Glutamatergic neuron (in vitro differentiated cells): ENCODE measurements at regions not wholly inside any gene's neighbourhood (a gene's known extent, or its start where the extent isn't known, plus 50 kb on each side); places are given as distances from the start of the nearest gene placed in this dataset.

Experiments
- DNase-seq: peaks from one replicate; pipeline ENCODE4 v3.0.0; 2022
- H3K27ac Mint-ChIP-seq: one replicate; pipeline ENCODE4 v1.8.0; 2020; ENCODE audit warnings: mild to moderate bottlenecking, mixed read lengths, inconsistent platforms; ENCODE audit not compliant: unreplicated experiment
- H3K27me3 Mint-ChIP-seq: one replicate; pipeline ENCODE4 v1.8.0; 2020; ENCODE audit warnings: mild to moderate bottlenecking, moderate library complexity, mixed read lengths, inconsistent platforms; ENCODE audit not compliant: unreplicated experiment
- H3K36me3 Mint-ChIP-seq: one replicate; pipeline ENCODE4 v1.8.0; 2020; ENCODE audit warnings: mild to moderate bottlenecking, mixed read lengths, inconsistent platforms; ENCODE audit not compliant: unreplicated experiment
- H3K4me1 Mint-ChIP-seq: one replicate; pipeline ENCODE4 v1.8.0; 2020; ENCODE audit warnings: mild to moderate bottlenecking, low read depth, mixed read lengths, inconsistent platforms; ENCODE audit not compliant: unreplicated experiment
- H3K4me3 Mint-ChIP-seq: one replicate; pipeline ENCODE4 v1.8.0; 2020; ENCODE audit warnings: mild to moderate bottlenecking, mixed read lengths, inconsistent platforms; ENCODE audit not compliant: unreplicated experiment
- H3K9me3 Mint-ChIP-seq: one replicate; pipeline ENCODE4 v1.8.0; 2020; ENCODE audit warnings: mild to moderate bottlenecking, moderate library complexity, mixed read lengths, inconsistent platforms; ENCODE audit not compliant: unreplicated experiment
- TF ChIP-seq, protein P1 (sequence below): fragments of 200-600 bp; sonication (generic); IDR thresholded peaks from one replicate; pipeline ENCODE4 v1.5.0; 2021; ENCODE audit not compliant: partially characterized antibody, unreplicated experiment

DNA sequence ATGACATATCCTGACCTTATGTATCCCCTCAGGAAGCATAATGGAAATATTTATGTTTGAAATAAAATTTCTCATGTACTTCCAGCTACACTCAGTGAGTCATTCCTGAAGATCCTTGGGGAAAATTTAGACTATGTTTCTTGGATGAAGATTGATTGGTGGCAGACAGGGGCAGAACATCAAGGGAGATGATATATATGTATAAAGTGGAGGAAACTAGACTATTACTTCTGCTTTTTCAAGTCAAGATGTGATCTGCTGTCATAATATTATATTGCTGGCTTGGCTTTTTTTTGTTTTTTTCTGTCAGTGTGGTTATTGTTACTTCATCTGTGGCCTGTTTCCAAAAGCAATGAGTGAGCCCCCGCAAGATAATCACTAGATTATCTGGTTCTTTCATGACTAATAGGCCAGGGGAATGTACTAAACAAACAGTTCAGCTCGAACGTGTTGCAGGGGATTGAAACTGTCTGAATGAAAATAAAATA is 87.2 kb upstream of the TNFSF11 start:
- Mint-ChIP-seq H3K9me3 (no peaks in the 10 kb centered on the region), H3K27ac (no peak overlapping the region), H3K36me3 (no peaks in the 10 kb centered on the region), H3K4me3 (no peak overlapping the region), H3K4me1 (no peaks in the 10 kb centered on the region), H3K27me3 (peaks cover under 1% of the 10 kb centered on the region)
- DNase-seq: no peak
- TF ChIP-seq, protein P1, sequence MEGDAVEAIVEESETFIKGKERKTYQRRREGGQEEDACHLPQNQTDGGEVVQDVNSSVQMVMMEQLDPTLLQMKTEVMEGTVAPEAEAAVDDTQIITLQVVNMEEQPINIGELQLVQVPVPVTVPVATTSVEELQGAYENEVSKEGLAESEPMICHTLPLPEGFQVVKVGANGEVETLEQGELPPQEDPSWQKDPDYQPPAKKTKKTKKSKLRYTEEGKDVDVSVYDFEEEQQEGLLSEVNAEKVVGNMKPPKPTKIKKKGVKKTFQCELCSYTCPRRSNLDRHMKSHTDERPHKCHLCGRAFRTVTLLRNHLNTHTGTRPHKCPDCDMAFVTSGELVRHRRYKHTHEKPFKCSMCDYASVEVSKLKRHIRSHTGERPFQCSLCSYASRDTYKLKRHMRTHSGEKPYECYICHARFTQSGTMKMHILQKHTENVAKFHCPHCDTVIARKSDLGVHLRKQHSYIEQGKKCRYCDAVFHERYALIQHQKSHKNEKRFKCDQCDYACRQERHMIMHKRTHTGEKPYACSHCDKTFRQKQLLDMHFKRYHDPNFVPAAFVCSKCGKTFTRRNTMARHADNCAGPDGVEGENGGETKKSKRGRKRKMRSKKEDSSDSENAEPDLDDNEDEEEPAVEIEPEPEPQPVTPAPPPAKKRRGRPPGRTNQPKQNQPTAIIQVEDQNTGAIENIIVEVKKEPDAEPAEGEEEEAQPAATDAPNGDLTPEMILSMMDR: no peak

DNA sequence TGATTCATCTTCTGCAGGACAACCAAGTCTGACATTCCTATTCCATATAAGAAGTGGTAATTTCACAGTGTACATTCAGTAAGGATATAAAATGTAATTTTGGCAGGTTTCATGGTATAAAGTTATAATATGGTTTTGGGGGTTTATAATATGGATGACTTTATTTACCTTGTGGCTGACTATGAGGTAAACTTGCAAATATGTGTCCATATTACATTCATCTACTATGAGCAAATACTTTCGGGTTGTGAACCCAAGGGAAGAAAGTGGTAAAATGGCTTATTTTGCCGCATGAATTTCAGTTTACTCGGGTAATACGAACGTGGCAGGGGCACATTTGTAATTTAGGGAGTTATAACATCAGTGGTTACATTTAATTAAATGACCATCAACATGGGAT is 86.7 kb upstream of the TNFSF11 start:
- H3K9me3 Mint-ChIP-seq: no peaks in the 10 kb centered on the region
- H3K27ac Mint-ChIP-seq: no peak overlapping the region
- no peak overlapping the region for H3K4me3 Mint-ChIP-seq
- H3K27me3 Mint-ChIP-seq: peaks cover 2% of the 10 kb centered on the region
- TF ChIP-seq, protein P1: no peak
- no peaks in the 10 kb centered on the region for H3K4me1 Mint-ChIP-seq
- no peaks in the 10 kb centered on the region for H3K36me3 Mint-ChIP-seq
- no peak for DNase-seq

- TF ChIP-seq, protein P1: no peak
- H3K27ac Mint-ChIP-seq: no peak overlapping the region
- H3K27me3 Mint-ChIP-seq: peaks cover 2% of the 10 kb centered on the region
- H3K4me1 Mint-ChIP-seq: no peaks in the 10 kb centered on the region
- no peak for DNase-seq
- H3K9me3 Mint-ChIP-seq: no peaks in the 10 kb centered on the region
- H3K36me3 Mint-ChIP-seq: no peaks in the 10 kb centered on the region
- H3K4me3 Mint-ChIP-seq: no peak overlapping the region
Measured at GRCh38 chr13:42490676-42491075, 83.3 kb upstream of the TNFSF11 start.

DNA sequence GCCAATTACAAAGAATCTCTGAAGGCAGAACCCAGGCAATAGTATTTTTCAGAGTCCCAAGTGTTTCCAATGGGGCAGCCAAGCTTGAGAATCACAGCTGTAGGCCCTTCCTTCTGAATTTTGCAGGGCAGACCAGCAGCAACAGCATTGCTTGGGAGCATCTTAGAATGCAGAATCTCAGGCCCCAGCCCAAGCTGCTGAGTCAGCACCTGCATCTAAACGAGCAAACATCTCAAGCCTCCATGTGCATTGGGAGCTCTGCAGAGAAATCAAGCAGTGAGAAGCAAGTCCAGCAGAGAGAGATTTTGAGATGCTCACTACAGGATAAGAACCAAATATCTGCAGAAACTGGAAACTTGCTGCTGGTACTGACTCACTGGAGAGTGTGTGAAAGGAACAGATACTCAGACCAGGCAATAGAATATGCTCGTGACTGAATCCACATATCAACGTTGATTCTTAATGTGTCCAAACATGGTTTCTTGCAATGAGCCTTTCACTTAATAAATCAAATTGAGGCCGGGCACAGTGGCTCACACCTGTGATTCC is 81.5 kb upstream of the TNFSF11 start:
- Mint-ChIP-seq H3K9me3 (no peaks in the 10 kb centered on the region), H3K27ac (no peak overlapping the region), H3K4me3 (no peak overlapping the region), H3K27me3 (peaks cover 4% of the 10 kb centered on the region), H3K36me3 (no peaks in the 10 kb centered on the region), H3K4me1 (no peaks in the 10 kb centered on the region)
- DNase-seq: no peak
- TF ChIP-seq, protein P1: no peak

DNA sequence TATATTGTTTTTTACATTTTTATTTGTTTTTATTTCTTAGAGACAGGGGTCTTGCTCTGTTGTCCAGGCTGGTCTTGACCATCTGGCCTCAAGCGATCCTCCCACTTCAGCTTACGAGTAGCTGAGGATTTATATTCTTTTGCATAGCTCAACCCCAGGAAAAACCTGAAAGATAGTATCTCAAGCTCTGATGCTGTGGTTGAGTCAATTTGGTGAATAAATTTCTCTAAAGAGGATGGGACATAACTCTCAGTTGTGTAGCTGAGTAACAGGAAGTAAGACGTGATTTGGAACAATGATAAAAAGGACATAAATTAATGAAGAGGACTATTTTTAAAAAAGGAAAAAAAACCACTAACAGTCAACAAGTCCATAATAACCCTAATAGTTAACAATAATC is 79.8 kb upstream of the TNFSF11 start:
- peaks cover 4% of the 10 kb centered on the region for H3K27me3 Mint-ChIP-seq

More for the DNA sequence above, 79.8 kb upstream of the TNFSF11 start:
- H3K27ac Mint-ChIP-seq: no peak overlapping the region
- H3K9me3 Mint-ChIP-seq: no peaks in the 10 kb centered on the region
- TF ChIP-seq, protein P1: no peak
- H3K4me1 Mint-ChIP-seq: no peaks in the 10 kb centered on the region
- no peak for DNase-seq
- H3K36me3 Mint-ChIP-seq: no peaks in the 10 kb centered on the region
- H3K4me3 Mint-ChIP-seq: no peak overlapping the region
